Peyer's patch (tissue), 4 donors: ENCODE measurements at regions not wholly inside any gene's neighbourhood (a gene's known extent, or its start where the extent isn't known, plus 50 kb on each side); places are given as distances from the start of the nearest gene placed in this dataset.

Experiments used
- CTCF ChIP-seq, 6 experiments: fragments of 450-650 bp in 4 of 6; fragments of 200-600 bp in 2 of 6; sonication (generic) in 1 of 6; IDR thresholded peaks; one replicate each; pipeline ENCODE4 v1.5.1; 2017 to 2019; ENCODE audit warnings: antibody characterized with exemption in 6 of 6, mild to moderate bottlenecking in 3 of 6, moderate library complexity in 1 of 6
- POLR2A ChIP-seq, 2 donors: fragments of 450-650 bp; IDR thresholded peaks; one replicate each; pipeline ENCODE4 v1.5.1; 2017; ENCODE audit warnings: antibody characterized with exemption in 2 of 2, mild to moderate bottlenecking in 2 of 2, moderate library complexity in 2 of 2

- TF ChIP-seq CTCF (IDR thresholded peaks at IDR 0.05) (no peak), POLR2A (IDR thresholded peaks at IDR 0.05) (no peak)
Observed at GRCh38 chr11:62020661-62021060, 53.2 kb upstream of the FTH1 start.
